Fibroblast of peridontal ligament (primary cell): ENCODE measurements at regions not wholly inside any gene's neighbourhood (a gene's known extent, or its start where the extent isn't known, plus 50 kb on each side); places are given as distances from the start of the nearest gene placed in this dataset.

Experiments used
- DNase-seq: peaks from one replicate; pipeline ENCODE4 v3.0.0-alpha.2; 2010; ENCODE audit errors: extremely low read depth

DNA sequence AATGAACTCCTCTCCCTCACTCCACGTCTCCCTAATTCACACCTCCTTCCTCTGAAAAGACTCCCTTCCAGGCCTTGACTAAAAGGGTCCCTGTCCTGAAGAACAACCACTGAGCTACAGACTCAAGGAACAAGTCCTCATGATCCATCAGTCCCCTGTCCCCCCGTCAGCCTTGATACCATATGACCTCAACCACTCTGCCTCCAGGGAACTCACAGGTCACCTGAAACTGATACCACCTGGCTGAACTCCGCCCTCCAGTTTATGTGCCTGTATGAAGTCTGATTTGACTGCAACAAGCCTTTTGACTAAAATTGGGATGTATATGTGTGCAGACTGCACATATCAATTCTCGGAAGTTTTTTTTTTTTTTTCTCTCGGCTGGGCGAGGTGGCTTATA is 88.7 kb downstream of the UGCG start:
- DNase-seq = no peak

DNA sequence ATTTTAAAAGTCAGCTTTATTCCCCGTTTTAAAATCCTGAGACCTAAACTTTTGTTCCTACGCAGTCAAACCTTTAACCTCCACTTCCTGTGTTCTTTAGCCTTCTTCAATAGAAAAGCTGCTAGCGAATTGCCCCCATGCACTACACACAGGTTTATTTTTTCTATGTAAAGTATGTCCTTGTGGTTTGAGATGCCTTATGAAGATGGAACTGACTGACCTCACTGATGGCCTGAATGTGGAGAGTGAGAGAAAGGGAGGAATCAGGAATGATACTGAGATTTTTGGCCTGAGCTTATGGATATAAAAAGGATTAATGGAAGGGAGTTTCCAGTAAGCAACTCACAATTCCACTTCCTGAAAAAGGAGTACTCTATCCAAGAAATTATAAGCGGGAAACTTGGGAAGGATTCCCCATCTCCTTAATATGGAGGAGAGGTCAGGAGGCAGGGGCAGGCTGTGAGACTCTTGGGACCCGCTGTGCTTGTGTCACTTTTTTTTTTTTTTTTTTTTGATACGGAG is 89.5 kb downstream of the UGCG start:
- DNase-seq = peak; percentile 43
